NB4 (cell line): ENCODE measurements at regions not wholly inside any gene's neighbourhood (a gene's known extent, or its start where the extent isn't known, plus 50 kb on each side); places are given as distances from the start of the nearest gene placed in this dataset.

Source experiments
- MAX ChIP-seq: IDR thresholded peaks from 2 replicates; pipeline ENCODE4 v1.6.1; 2011; ENCODE audit warnings: low read depth, low read length
- POLR2A ChIP-seq: IDR thresholded peaks from 2 replicates; pipeline ENCODE4 v1.6.1; 2011; ENCODE audit warnings: mild to moderate bottlenecking; ENCODE audit not compliant: insufficient read length; ENCODE audit errors: extremely low read depth
- TF ChIP-seq, protein P1 (sequence below): IDR thresholded peaks from one replicate; pipeline ENCODE4 v1.5.1; 2012; ENCODE audit warnings: low read depth, low read length

GRCh38 chr11:92569726-92570125, 345.1 kb downstream of the FAT3 start:
- TF ChIP-seq POLR2A (no peak), MAX (no peak)
- TF ChIP-seq, protein P1, sequence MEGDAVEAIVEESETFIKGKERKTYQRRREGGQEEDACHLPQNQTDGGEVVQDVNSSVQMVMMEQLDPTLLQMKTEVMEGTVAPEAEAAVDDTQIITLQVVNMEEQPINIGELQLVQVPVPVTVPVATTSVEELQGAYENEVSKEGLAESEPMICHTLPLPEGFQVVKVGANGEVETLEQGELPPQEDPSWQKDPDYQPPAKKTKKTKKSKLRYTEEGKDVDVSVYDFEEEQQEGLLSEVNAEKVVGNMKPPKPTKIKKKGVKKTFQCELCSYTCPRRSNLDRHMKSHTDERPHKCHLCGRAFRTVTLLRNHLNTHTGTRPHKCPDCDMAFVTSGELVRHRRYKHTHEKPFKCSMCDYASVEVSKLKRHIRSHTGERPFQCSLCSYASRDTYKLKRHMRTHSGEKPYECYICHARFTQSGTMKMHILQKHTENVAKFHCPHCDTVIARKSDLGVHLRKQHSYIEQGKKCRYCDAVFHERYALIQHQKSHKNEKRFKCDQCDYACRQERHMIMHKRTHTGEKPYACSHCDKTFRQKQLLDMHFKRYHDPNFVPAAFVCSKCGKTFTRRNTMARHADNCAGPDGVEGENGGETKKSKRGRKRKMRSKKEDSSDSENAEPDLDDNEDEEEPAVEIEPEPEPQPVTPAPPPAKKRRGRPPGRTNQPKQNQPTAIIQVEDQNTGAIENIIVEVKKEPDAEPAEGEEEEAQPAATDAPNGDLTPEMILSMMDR: no peak
